ENCODE measurements at regions not wholly inside any gene's neighbourhood (a gene's known extent, or its start where the extent isn't known, plus 50 kb on each side); places are given as distances from the start of the nearest gene placed in this dataset.

GRCh38 chr12:93221841-93222240 is 155.9 kb upstream of the NUDT4 start:
- no peak for TF ChIP-seq CTCF (IDR thresholded peaks at IDR 0.05; ENCODE audit: insufficient read depth, low read depth, low read length)
- TF ChIP-seq EZH2 (IDR thresholded peaks at IDR 0.05; ENCODE audit: insufficient read depth, low read length), result no peak

Data from astrocyte (in vitro differentiated cells and primary cell).